Neuronal stem cell (in vitro differentiated cells): ENCODE measurements at regions not wholly inside any gene's neighbourhood (a gene's known extent, or its start where the extent isn't known, plus 50 kb on each side); places are given as distances from the start of the nearest gene placed in this dataset.

ENCODE experiments used
- DNase-seq: peaks from one replicate; pipeline ENCODE4 v3.0.0-alpha.2; 2013; ENCODE audit warnings: low spot score
- H2AFZ ChIP-seq: one replicate; pipeline ENCODE4 v1.6.1; 2013; ENCODE audit warnings: mild to moderate bottlenecking, low read length, inconsistent platforms
- H2AK5ac ChIP-seq: 2 replicates; pipeline ENCODE4 v1.6.1; 2013; ENCODE audit warnings: low read depth, mild to moderate bottlenecking, inconsistent platforms, low read length, moderate library complexity, mixed read lengths
- H2BK120ac ChIP-seq: 2 replicates; pipeline ENCODE4 v1.6.1; 2013; ENCODE audit warnings: low read depth, mild to moderate bottlenecking, inconsistent platforms, low read length, moderate library complexity, mixed read lengths
- H2BK12ac ChIP-seq: one replicate; pipeline ENCODE4 v1.6.1; 2013; ENCODE audit warnings: low read length, inconsistent platforms
- H2BK15ac ChIP-seq: 2 replicates; pipeline ENCODE4 v1.6.1; 2013; ENCODE audit warnings: mild to moderate bottlenecking, low read length, inconsistent platforms, mixed read lengths
- H2BK5ac ChIP-seq: one replicate; pipeline ENCODE4 v1.6.1; 2013; ENCODE audit warnings: inconsistent platforms, mild to moderate bottlenecking, low read length, moderate library complexity
- H3K14ac ChIP-seq: one replicate; pipeline ENCODE4 v1.6.1; 2013; ENCODE audit warnings: low read length, inconsistent platforms
- H3K18ac ChIP-seq: 2 replicates; pipeline ENCODE4 v1.6.1; 2013; ENCODE audit warnings: low read length, inconsistent platforms
- H3K23ac ChIP-seq: 2 replicates; pipeline ENCODE4 v1.6.1; 2013; ENCODE audit warnings: low read depth, mild to moderate bottlenecking, mixed read lengths, low read length, inconsistent platforms; ENCODE audit not compliant: poor library complexity
- H3K27ac ChIP-seq: replicated peaks from 3 replicates; pipeline ENCODE4 v1.5.1; 2013; ENCODE audit warnings: low read length, inconsistent platforms
- H3K27me3 ChIP-seq, 3 experiments: 2 replicates each; pipeline ENCODE4 v1.6.1; 2013; ENCODE audit warnings: low read length in 3 of 3, mild to moderate bottlenecking in 2 of 3, inconsistent platforms in 1 of 3, low read depth in 1 of 3, mixed read lengths in 1 of 3, moderate library complexity in 1 of 3; ENCODE audit not compliant: control insufficient read depth in 3 of 3, insufficient read depth in 3 of 3
- H3K36me3 ChIP-seq, 2 donors: replicated peaks in 1 of 2; 2 replicates each; pipeline ENCODE4 v1.6.1; 2013; ENCODE audit warnings: low read length in 2 of 2; ENCODE audit not compliant: control insufficient read depth in 2 of 2, insufficient read depth in 2 of 2
- H3K4ac ChIP-seq: 2 replicates; pipeline ENCODE4 v1.6.1; 2013; ENCODE audit warnings: inconsistent platforms, mild to moderate bottlenecking, low read length, moderate library complexity
- H3K4me1 ChIP-seq, 2 donors: 1 replicate in 1 of 2; 2 replicates in 1 of 2; pipeline ENCODE4 v1.6.1; 2013; ENCODE audit warnings: low read length in 2 of 2, low read depth in 1 of 2; ENCODE audit not compliant: control insufficient read depth in 2 of 2, insufficient read depth in 1 of 2
- H3K4me2 ChIP-seq: one replicate; pipeline ENCODE4 v1.6.1; 2013; ENCODE audit warnings: mild to moderate bottlenecking, low read length, inconsistent platforms; ENCODE audit not compliant: insufficient read depth, poor library complexity, severe bottlenecking
- H3K4me3 ChIP-seq, 2 donors: 2 replicates each; pipeline ENCODE4 v1.5.1; 2013; ENCODE audit warnings: low read length in 2 of 2, mild to moderate bottlenecking in 2 of 2, inconsistent platforms in 1 of 2, moderate library complexity in 1 of 2
- H3K79me1 ChIP-seq: one replicate; pipeline ENCODE4 v1.6.1; 2013; ENCODE audit warnings: low read depth, mild to moderate bottlenecking, inconsistent platforms, low read length, moderate library complexity
- H3K9ac ChIP-seq: one replicate; pipeline ENCODE4 v1.6.1; 2013; ENCODE audit warnings: mild to moderate bottlenecking, low read depth, low read length, inconsistent platforms; ENCODE audit not compliant: poor library complexity
- H3K9me3 ChIP-seq, 2 donors: replicated peaks in 1 of 2; 2 replicates each; pipeline versions ENCODE3 to v1.6.1; 2013; ENCODE audit warnings: low read length in 2 of 2, mild to moderate bottlenecking in 2 of 2, inconsistent platforms in 1 of 2, low read depth in 1 of 2, mixed read lengths in 1 of 2, moderate library complexity in 1 of 2; ENCODE audit not compliant: control insufficient read depth in 2 of 2, insufficient read depth in 1 of 2
- H4K8ac ChIP-seq: one replicate; pipeline ENCODE4 v1.6.1; 2013; ENCODE audit warnings: low read depth, mild to moderate bottlenecking, inconsistent platforms, low read length, moderate library complexity
- H4K91ac ChIP-seq: one replicate; pipeline ENCODE4 v1.6.1; 2013; ENCODE audit warnings: low read length, low read depth, mild to moderate bottlenecking, inconsistent platforms; ENCODE audit not compliant: poor library complexity
- WGBS, 2 donors: extraction: QIAGEN DNeasy Blood & Tissue Kit; methylation state at CpG; one replicate each; pipeline ENCODE4 v1.1.7; 2013; ENCODE audit warnings: missing lambda C conversion rate in 2 of 2, mixed read lengths in 1 of 2; ENCODE audit not compliant: insufficient read length in 2 of 2, insufficient replicate concordance in 1 of 2; ENCODE audit errors: extremely low coverage in 2 of 2; 5-methylcytosine and 5-hydroxymethylcytosine counted together

DNA sequence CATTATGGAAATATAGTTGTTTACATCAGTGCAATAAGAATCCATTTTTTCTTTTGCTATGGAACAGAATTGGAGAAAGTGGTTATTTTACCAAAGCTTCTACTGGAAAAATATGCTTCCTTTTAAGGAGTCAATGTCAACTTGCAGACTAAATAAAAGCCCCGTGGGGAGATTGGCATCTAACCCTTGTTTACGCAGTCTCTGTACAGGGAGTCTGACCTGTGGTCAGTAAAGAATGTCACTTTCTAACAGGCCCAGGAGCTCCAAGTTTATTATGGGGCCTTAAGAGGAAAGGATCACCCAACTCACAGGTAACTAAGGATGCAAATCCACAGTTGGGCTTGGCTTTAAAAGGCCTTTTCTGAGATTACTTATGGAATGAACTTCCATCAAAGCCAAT is 1751.2 kb downstream of the SI start:
- Histone ChIP-seq H3K4me3 (no peak overlapping the region), H3K4me1 (no peaks in the 10 kb centered on the region), H4K91ac (no peak overlapping the region), H2AK5ac (no peak overlapping the region), H3K36me3 (no peaks in the 10 kb centered on the region), H3K9ac (no peak overlapping the region), H3K79me1 (no peaks in the 10 kb centered on the region), H3K27me3 (no peaks in the 10 kb centered on the region), H3K18ac (no peak overlapping the region), H4K8ac (no peak overlapping the region), H2AFZ (no peak overlapping the region), H3K9me3 (peaks cover 0 to 4% of the 10 kb centered on the region in 2 donors), H3K4me2 (no peak overlapping the region), H3K27ac (no peak overlapping the region), H2BK120ac (no peak overlapping the region), H2BK5ac (no peak overlapping the region), H3K4ac (no peak overlapping the region), H2BK15ac (no peak overlapping the region), H3K14ac (no peak overlapping the region), H2BK12ac (no peak overlapping the region), H3K23ac (no peak overlapping the region)
- no peak for DNase-seq
- no CpG with 5 or more reads among the region's 2 CpGs for WGBS, 2 donors

DNA sequence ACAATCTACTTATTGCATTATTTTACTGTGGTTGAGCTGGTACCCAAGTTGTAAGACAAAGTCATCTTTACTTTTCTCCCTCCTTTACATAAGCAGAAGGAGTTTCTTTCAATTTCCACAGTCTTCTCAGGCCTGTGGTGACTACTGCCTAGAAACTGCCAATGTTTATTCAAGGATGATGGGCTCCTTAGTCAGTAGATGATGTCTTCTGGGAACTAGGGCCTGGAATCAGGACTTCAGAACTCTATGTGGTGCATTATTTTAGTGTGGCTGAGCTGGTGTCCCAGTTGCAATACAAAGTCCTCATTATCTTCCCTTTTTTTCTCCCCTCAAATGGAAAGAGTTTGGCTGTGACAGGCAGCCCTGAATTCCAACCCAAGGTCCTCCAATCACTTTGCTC is 1762.5 kb downstream of the SI start:
- Histone ChIP-seq H3K9ac (no peak overlapping the region), H3K27ac (no peak overlapping the region), H4K91ac (no peak overlapping the region), H2BK5ac (no peak overlapping the region), H3K4ac (no peak overlapping the region), H2BK15ac (no peak overlapping the region), H2AFZ (no peak overlapping the region), H3K4me2 (no peak overlapping the region), H2BK12ac (no peak overlapping the region), H2BK120ac (no peak overlapping the region), H3K14ac (no peak overlapping the region), H3K79me1 (no peaks in the 10 kb centered on the region), H3K4me3 (no peak overlapping the region), H3K18ac (no peak overlapping the region), H3K36me3 (no peaks in the 10 kb centered on the region), H3K27me3 (no peaks in the 10 kb centered on the region), H3K4me1 (no peaks in the 10 kb centered on the region), H4K8ac (no peak overlapping the region), H2AK5ac (no peak overlapping the region), H3K23ac (no peak overlapping the region), H3K9me3 (no peaks in the 10 kb centered on the region)
- DNase-seq: no peak

DNA sequence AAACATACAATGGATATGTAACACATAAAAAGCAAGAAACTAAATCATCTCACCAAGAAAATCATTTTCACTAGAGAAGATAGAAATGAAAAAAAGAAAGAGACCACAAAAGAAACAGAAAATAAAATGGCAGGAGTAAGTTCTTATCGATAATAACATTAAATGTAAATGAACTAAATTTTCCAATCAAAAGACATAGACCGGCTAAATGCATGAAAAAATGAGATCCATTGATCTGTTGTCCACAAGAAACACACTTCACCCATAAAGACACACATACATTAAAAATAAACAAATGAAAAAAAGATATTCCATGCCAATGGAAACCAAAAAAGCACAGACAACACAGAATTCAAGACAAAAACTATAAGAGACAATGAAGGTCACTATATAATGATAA is 1771.9 kb downstream of the SI start:
- Histone ChIP-seq H3K23ac (no peak overlapping the region), H3K9ac (no peak overlapping the region), H3K36me3 (no peaks in the 10 kb centered on the region), H3K4me1 (no peaks in the 10 kb centered on the region), H2BK5ac (no peak overlapping the region), H3K18ac (no peak overlapping the region), H2BK120ac (no peak overlapping the region), H3K27ac (no peak overlapping the region), H3K4me3 (no peak overlapping the region), H3K4ac (no peak overlapping the region), H3K9me3 (peaks cover 0 to 4% of the 10 kb centered on the region in 2 donors), H4K8ac (no peak overlapping the region), H3K4me2 (no peak overlapping the region), H3K27me3 (no peaks in the 10 kb centered on the region), H2BK12ac (no peak overlapping the region), H2AFZ (no peak overlapping the region), H3K14ac (no peak overlapping the region), H3K79me1 (no peaks in the 10 kb centered on the region), H2BK15ac (no peak overlapping the region), H2AK5ac (no peak overlapping the region), H4K91ac (no peak overlapping the region)
- no peak for DNase-seq
- WGBS, 2 donors: no CpG with 5 or more reads among the region's 2 CpGs

DNA sequence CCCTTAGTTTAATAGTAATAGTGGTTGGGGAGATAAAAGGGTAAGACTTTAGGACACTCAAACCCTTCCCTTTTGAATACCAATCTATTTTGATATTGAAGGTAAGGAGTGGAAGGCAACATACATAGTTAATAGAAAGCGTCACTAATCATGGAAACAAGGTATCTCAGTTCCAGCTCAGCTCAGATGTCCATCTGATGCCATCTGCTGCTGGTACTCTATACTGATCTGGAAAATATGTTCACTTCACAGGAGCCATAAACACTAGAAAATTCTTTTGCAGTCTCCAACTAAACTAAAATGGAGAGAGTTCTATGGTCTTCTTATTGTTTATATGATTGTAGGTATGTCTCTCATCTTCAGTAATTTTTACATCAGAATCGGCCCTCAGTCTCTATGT is 1777.1 kb downstream of the OTOL1 start:
- no peaks in the 10 kb centered on the region for H3K9me3 ChIP-seq
- no CpG with 5 or more reads among the region's 2 CpGs for WGBS, 2 donors

More for the DNA sequence above, 1777.1 kb downstream of the OTOL1 start:
- no peak overlapping the region for H2BK5ac ChIP-seq
- no peak overlapping the region for H3K18ac ChIP-seq
- H2BK15ac ChIP-seq: no peak overlapping the region
- H3K4me2 ChIP-seq: no peak overlapping the region
- H3K4ac ChIP-seq: no peak overlapping the region
- no peak overlapping the region for H3K23ac ChIP-seq
- no peak for DNase-seq
- no peak overlapping the region for H2AK5ac ChIP-seq
- no peak overlapping the region for H2BK120ac ChIP-seq
- no peak overlapping the region for H3K14ac ChIP-seq
- no peaks in the 10 kb centered on the region for H3K27me3 ChIP-seq
- H2AFZ ChIP-seq: no peak overlapping the region
- no peaks in the 10 kb centered on the region for H3K4me1 ChIP-seq
- no peak overlapping the region for H3K4me3 ChIP-seq
- H4K8ac ChIP-seq: no peak overlapping the region
- H3K36me3 ChIP-seq: no peaks in the 10 kb centered on the region
- no peak overlapping the region for H2BK12ac ChIP-seq
- H4K91ac ChIP-seq: no peak overlapping the region
- no peak overlapping the region for H3K27ac ChIP-seq
- H3K9ac ChIP-seq: no peak overlapping the region
- no peaks in the 10 kb centered on the region for H3K79me1 ChIP-seq
